ENCODE measurements at regions not wholly inside any gene's neighbourhood (a gene's known extent, or its start where the extent isn't known, plus 50 kb on each side); places are given as distances from the start of the nearest gene placed in this dataset.

GRCh38 chr10:52488606-52489485 lies 174.8 kb downstream of the DKK1 start:
- Histone ChIP-seq H3K4me1 (no peaks in the 10 kb centered on the region), H3K27ac (no peak overlapping the region), H3K4me3 (no peak overlapping the region), H3K36me3 (no peaks in the 10 kb centered on the region), H3K27me3 (replicated peaks in 1 of 7) (no peaks in the 10 kb centered on the region), H3K9me3 (no peaks in the 10 kb centered on the region)
- no peak for DNase-seq
- intact Hi-C loops (cut with DNase I; ENCODE audit: low total_unique reads) = loop anchor here (5.0 kb wide), 1 partner anchor 182 kb away; no protein-coding TSS in a partner anchor
- no peak for TF ChIP-seq POLR2A (IDR thresholded peaks at IDR 0.05)
- TF ChIP-seq CTCF (IDR thresholded peaks at IDR 0.05 in 8 of 11, conservative IDR thresholded peaks at IDR 0.05 in 3 of 11) = peak in 7 of 11 experiments; percentile 17 to 52 (median 34)
- TF ChIP-seq POLR2AphosphoS5 (IDR thresholded peaks at IDR 0.05) = no peak
- WGBS, 5 donors = 60 to 74% (median 67%) methylated on average over 3 of the region's 3 CpGs

- 76 to 87% (median 81%) methylated on average over 6 of the region's 6 CpGs for WGBS, 5 donors
These were observed 177.3 kb downstream of the DKK1 start for GRCh38 chr10:52491246-52491995.

GRCh38 chr10:52499281-52499680 lies 185.2 kb downstream of the DKK1 start:
- H3K4me1 ChIP-seq = no peaks in the 10 kb centered on the region
- 80 to 93% (median 88%) methylated on average over 5 to 7 of the region's 7 CpGs for WGBS, 5 donors
- H3K27me3 ChIP-seq (replicated peaks in 1 of 7) = no peaks in the 10 kb centered on the region
- no peaks in the 10 kb centered on the region for H3K36me3 ChIP-seq
- no peak overlapping the region for H3K27ac ChIP-seq
- no peak overlapping the region for H3K4me3 ChIP-seq
- no peak for TF ChIP-seq CTCF (IDR thresholded peaks at IDR 0.05 in 8 of 11, conservative IDR thresholded peaks at IDR 0.05 in 3 of 11)
- TF ChIP-seq POLR2AphosphoS5 (IDR thresholded peaks at IDR 0.05) = no peak
- no peak for TF ChIP-seq POLR2A (IDR thresholded peaks at IDR 0.05)
- DNase-seq = no peak
- H3K9me3 ChIP-seq = peaks cover 0 to 34% (median 5%) of the 10 kb centered on the region in 8 donors
- intact Hi-C loops (cut with DNase I; ENCODE audit: low total_unique reads) = no loop called here

More at GRCh38 chr10:52491246-52491995, 177.3 kb downstream of the DKK1 start:
- no peak overlapping the region for H3K27ac ChIP-seq
- TF ChIP-seq POLR2A (IDR thresholded peaks at IDR 0.05) = no peak
- TF ChIP-seq POLR2AphosphoS5 (IDR thresholded peaks at IDR 0.05) = no peak
- no peak for TF ChIP-seq CTCF (IDR thresholded peaks at IDR 0.05 in 8 of 11, conservative IDR thresholded peaks at IDR 0.05 in 3 of 11)
- intact Hi-C loops (cut with DNase I; ENCODE audit: low total_unique reads) = no loop called here
- DNase-seq = no peak
- H3K9me3 ChIP-seq = no peaks in the 10 kb centered on the region
- no peak overlapping the region for H3K4me3 ChIP-seq
- H3K4me1 ChIP-seq = no peaks in the 10 kb centered on the region
- no peaks in the 10 kb centered on the region for H3K27me3 ChIP-seq (replicated peaks in 1 of 7)
- H3K36me3 ChIP-seq = no peaks in the 10 kb centered on the region

GRCh38 chr10:52500476-52500875 lies 186.4 kb downstream of the DKK1 start:
- WGBS, 5 donors = 69 to 83% (median 81%) methylated on average over 3 of the region's 3 CpGs
- peaks cover 0 to 46% (median 17%) of the 10 kb centered on the region in 8 donors for H3K9me3 ChIP-seq
- H3K4me3 ChIP-seq = no peak overlapping the region
- no peaks in the 10 kb centered on the region for H3K27me3 ChIP-seq (replicated peaks in 1 of 7)
- TF ChIP-seq POLR2A (IDR thresholded peaks at IDR 0.05) (no peak), CTCF (IDR thresholded peaks at IDR 0.05 in 8 of 11, conservative IDR thresholded peaks at IDR 0.05 in 3 of 11) (no peak), POLR2AphosphoS5 (IDR thresholded peaks at IDR 0.05) (no peak)
- DNase-seq = no peak
- no peak overlapping the region for H3K27ac ChIP-seq
- intact Hi-C loops (cut with DNase I; ENCODE audit: low total_unique reads) = no loop called here
- no peaks in the 10 kb centered on the region for H3K4me1 ChIP-seq
- H3K36me3 ChIP-seq = no peaks in the 10 kb centered on the region
